ENCODE measurements at regions not wholly inside any gene's neighbourhood (a gene's known extent, or its start where the extent isn't known, plus 50 kb on each side); places are given as distances from the start of the nearest gene placed in this dataset.

DNA sequence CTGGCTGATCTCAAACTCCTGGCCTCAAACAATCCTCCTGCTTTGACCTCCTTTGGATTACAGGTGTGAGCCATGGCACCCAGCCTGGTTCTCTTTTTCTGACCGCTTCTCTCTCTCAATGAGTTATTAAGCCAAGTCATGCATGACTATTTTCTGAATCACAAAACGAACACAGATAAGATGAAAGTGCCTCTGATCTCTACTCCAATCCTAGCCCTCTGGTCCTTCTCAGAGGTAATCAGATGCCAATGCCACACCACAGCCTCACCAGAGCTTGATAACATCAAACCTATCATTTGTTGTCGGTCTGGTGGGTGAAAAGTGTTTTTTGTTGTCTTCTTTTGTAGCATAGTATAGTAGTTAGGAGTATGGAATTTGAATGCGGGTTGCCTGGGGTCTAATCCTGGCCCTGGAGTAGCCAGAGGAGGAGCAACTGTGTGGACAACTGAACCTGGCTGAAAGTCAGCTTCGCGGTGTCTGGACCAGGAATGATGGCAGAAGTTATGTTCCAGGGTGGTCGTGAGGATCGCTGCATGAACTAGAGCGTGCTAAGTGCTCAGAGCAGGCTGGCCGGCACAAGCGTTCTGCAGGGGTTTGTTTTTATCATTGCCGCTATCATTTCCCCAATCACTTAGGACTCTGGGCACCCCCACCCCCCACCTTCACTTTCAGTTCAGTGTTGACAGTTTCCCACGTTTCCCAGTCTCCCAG is 77.9 kb downstream of the SPRING1 start:
- no peak for TF ChIP-seq CTCF (conservative IDR thresholded peaks at IDR 0.05)
- Mint-ChIP-seq H3K27me3 (ENCODE audit: low read depth) (peaks cover 5% of the 10 kb centered on the region), H3K27ac (ENCODE audit: unreplicated experiment) (no peak overlapping the region), H3K4me1 (peaks cover 51% of the 10 kb centered on the region), H3K36me3 (ENCODE audit: low read depth) (no peaks in the 10 kb centered on the region), H3K4me3 (peak overlapping the region; percentile 2), H3K9me3 (no peaks in the 10 kb centered on the region)
- DNase-seq (ENCODE audit: low read depth, low spot score) = no peak

DNA sequence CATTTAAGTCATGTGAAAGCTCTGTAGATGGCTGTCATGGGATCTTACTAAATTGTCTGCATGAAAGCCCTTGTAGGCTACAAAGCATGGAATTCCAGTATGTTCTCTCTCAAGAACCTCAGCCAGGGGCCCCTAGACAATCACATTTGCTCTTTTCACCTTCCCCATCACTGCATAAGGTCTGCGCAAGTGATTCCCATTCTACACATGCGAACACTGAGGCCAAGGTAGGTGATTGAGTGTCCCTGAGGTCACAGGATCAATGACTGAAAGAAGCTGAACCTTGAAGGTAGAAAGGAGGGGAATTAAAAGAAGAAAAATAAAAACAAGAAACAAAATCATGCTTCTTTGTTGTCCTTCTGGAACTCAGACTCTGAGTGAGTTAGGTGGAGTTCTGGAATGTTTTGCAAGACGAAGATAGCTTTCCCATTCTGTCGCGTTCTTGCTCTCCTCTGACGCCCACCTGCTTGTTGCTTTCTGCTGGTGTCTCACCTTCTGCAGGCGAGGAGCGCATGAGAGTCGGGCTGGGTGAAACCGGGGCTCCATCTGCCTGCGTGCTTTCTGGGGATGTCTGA is 79.9 kb downstream of the SPRING1 start:
- Mint-ChIP-seq H3K36me3 (ENCODE audit: low read depth) (no peaks in the 10 kb centered on the region), H3K9me3 (no peaks in the 10 kb centered on the region), H3K4me1 (peaks cover 47% of the 10 kb centered on the region), H3K27ac (ENCODE audit: unreplicated experiment) (peak overlapping the region; percentile 81), H3K27me3 (ENCODE audit: low read depth) (peaks cover 5% of the 10 kb centered on the region), H3K4me3 (no peak overlapping the region)
- DNase-seq (ENCODE audit: low read depth, low spot score) = no peak
- no peak for TF ChIP-seq CTCF (conservative IDR thresholded peaks at IDR 0.05)

- Mint-ChIP-seq H3K36me3 (ENCODE audit: low read depth) (no peaks in the 10 kb centered on the region), H3K27me3 (ENCODE audit: low read depth) (peaks cover 5% of the 10 kb centered on the region), H3K4me1 (peaks cover 30% of the 10 kb centered on the region), H3K9me3 (no peaks in the 10 kb centered on the region), H3K27ac (ENCODE audit: unreplicated experiment) (no peak overlapping the region), H3K4me3 (no peak overlapping the region)
- DNase-seq (ENCODE audit: low read depth, low spot score) = no peak
- no peak for TF ChIP-seq CTCF (conservative IDR thresholded peaks at IDR 0.05)
These were observed 81.6 kb downstream of the SPRING1 start for GRCh38 chr12:116656306-116656705.

GRCh38 chr12:116654226-116654743 is 83.6 kb downstream of the SPRING1 start:
- Mint-ChIP-seq H3K27ac (ENCODE audit: unreplicated experiment) (no peak overlapping the region), H3K27me3 (ENCODE audit: low read depth) (peaks cover 14% of the 10 kb centered on the region), H3K9me3 (no peaks in the 10 kb centered on the region), H3K4me3 (no peak overlapping the region), H3K4me1 (peaks cover 22% of the 10 kb centered on the region), H3K36me3 (ENCODE audit: low read depth) (no peaks in the 10 kb centered on the region)
- DNase-seq (ENCODE audit: low read depth, low spot score) = no peak
- no peak for TF ChIP-seq CTCF (conservative IDR thresholded peaks at IDR 0.05)

- Mint-ChIP-seq H3K27me3 (ENCODE audit: low read depth) (peaks cover 30% of the 10 kb centered on the region), H3K27ac (ENCODE audit: unreplicated experiment) (no peak overlapping the region), H3K4me1 (no peaks in the 10 kb centered on the region), H3K4me3 (no peak overlapping the region), H3K36me3 (ENCODE audit: low read depth) (no peaks in the 10 kb centered on the region), H3K9me3 (no peaks in the 10 kb centered on the region)
- TF ChIP-seq CTCF (conservative IDR thresholded peaks at IDR 0.05) = no peak
- DNase-seq (ENCODE audit: low read depth, low spot score) = no peak
These were observed 86.8 kb downstream of the SPRING1 start for GRCh38 chr12:116651089-116651488.

Data from neural crest cell (in vitro differentiated cells).